HS-27A (cell line): ENCODE measurements at regions not wholly inside any gene's neighbourhood (a gene's known extent, or its start where the extent isn't known, plus 50 kb on each side); places are given as distances from the start of the nearest gene placed in this dataset.

Experiments used
- DNase-seq: peaks from one replicate; pipeline ENCODE4 v3.0.0-alpha.2; 2012; ENCODE audit warnings: low read depth, missing footprints

GRCh38 chr4:81667539-81667938, 195.8 kb upstream of the RASGEF1B start:
- DNase-seq: no peak

DNA sequence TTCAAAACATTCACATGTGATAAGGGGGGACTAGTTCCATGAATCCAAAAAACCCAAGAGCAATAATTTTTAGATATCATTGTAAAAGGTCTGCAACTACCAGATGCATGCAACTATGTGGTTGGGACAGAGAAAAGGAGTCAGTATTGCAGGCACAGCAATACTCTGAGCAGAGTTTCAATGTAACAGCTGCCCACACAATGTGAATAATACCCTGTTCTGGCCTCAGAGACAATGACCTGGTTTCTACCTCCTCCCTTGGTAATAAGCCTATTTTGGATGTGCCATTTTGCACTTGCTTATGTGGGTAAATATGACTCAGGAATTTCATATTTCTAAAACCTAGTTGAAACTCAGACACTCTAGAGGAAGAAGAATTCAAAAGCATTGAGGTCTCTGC, 194.8 kb upstream of the RASGEF1B start:
- no peak for DNase-seq

GRCh38 chr4:81665649-81666048, 193.9 kb upstream of the RASGEF1B start:
- no peak for DNase-seq

DNA sequence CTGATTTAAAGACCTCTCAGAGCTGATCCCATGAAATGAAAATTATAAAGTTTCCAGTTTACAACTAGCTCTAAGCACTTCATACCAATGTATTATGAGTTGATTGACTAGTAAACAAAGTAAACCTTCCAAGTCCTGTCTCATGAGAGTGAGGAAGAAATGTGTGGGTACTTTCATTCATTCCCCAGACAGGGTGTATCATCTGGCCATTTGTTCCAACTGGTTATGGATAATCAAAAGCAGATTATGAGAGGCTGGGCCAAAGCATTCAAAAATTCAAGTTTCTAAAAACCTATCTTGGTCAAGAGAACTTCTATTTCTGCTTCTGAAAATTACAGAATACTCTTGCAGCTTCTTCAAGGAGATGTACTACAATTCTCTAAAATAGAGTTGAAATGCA, 193.3 kb upstream of the RASGEF1B start:
- no peak for DNase-seq

- DNase-seq: no peak
Observed at GRCh38 chr4:81664079-81664478, 192.4 kb upstream of the RASGEF1B start.

DNA sequence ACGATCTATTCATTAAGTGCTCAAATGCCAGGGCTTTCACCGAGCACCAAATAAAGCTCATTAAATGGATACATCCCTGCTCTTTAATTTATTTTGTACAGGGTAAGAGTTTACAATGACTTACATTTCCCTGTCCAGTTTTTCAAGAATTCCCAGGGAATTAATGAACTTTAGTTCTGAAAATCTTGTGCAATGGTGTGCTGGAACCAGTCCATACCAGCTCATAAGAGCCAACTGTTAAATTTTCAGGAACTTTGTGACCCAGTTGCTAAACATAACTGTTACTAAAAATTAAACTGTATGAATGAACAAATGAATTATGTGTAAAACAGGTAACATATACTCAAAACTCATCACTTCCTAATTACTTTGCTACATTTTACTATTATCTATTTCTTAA, 191.7 kb upstream of the RASGEF1B start:
- no peak for DNase-seq

DNA sequence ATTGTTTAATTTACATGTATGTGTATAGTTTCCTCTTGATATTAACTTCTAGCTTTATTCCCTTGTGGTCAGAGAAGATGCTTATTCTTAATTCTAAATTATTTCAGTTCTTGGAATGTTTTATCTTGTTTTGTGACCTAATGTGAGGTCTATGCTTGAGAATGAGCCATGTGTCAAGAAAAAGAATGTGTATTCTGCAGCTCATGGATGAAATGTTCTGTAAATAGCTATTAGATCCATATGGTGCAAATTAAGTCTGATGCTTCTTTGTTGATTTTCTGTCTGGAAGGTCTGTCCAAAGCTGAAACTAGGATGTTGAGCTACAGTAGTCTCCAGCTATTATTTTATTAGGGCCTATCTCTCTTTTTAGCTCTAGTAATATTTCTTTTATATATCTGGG, 187.3 kb upstream of the RASGEF1B start:
- DNase-seq: no peak

DNA sequence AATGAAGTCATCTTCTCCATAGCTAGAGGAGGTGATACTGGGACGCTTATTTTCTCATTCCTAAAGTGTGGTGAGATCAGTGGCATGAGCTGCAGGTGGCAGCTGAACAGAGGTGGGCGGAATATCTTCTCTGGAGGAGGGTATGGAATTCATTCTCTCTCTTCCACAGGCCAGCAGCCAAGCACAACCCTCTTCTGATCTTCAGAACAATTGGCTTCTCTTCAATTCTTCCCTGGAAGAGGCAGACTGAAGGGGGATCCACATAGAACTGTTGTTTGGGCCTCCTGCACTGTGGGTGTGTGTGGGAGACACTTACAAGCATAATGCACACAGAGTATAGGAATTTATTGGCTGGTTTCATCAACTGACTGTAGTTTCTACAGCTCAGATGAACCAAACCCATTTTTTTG, 180.4 kb upstream of the RASGEF1B start:
- no peak for DNase-seq

DNA sequence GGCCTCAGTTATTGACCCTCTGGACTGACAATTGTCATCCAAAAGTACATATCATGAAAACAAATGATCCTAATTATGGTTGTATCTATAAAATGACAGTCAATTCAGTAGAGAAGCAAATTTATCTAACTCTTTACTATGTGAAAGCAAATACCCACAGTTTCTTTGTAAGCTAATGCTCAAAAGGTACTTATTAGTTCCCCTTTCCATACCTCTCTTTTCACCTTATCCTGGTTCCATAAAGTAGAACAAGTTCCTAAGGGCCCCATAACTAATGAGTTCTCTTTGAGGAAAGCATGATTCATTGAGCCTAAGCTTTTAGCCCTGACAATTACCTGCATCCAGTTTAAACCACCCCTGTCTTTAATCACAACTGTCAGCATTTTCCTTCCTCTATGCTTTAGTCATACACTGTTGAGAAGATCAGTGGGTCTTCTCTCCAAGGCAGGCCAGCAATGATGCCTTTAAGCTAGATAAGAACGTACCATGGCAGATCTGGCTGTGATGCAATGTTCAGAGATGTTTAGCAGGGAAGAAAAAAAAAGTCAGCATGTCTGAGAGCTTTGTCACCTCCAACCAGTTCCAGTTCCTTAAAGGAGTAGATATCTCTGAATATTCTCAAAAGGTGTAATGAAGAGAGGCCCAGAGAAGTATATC, 179.7 kb upstream of the RASGEF1B start:
- no peak for DNase-seq

DNA sequence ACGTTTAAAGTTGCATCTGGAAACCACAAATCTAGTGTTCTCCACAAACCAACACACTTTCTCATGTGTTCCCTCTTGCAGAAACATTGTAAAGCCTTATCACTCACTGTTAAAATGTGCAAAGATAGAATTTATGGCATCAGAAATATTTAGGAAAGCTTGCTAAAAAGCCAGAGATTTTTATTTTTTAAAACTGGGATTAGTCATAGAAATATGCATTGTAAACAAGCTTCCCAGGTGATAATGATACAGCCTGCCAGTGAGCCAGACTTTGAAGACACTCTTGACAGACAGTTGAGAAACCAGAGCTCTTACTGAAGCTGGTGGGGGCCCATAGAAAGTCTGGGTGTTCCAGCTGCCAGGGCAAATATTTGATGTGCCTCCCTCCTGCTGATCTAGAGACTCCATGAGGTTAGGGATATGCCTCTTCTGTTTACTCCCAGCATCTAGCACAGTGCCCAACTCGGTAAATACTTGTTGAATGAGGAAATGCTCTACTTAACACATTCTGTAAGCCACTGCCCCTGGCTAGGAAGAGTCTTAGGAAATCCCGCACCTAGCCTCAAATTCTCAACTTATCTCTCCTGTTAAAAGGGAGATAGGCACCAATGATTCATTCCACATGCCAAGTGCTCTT, 179.0 kb upstream of the RASGEF1B start:
- no peak for DNase-seq

- DNase-seq: no peak
Observed at GRCh38 chr4:81648576-81649275, 177.0 kb upstream of the RASGEF1B start.

DNA sequence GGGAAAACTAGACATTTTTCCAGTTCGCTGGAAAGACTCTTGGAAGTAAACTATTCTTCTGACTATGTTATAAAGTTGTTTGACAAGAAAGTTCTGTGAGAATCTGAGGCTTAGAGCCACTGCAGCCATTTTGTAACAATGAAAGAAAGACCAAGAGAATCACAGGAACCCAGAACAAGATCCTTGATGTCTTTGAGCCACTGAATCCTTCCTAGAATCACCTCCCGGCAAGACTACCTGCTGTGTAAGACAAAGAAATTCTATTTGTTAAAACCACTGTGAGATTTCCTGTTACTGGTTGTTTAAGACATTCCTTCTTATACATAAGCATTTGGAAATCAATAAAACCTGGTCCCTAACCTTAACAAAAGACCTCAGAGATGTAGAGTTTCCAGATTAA, 175.7 kb upstream of the RASGEF1B start:
- no peak for DNase-seq

DNA sequence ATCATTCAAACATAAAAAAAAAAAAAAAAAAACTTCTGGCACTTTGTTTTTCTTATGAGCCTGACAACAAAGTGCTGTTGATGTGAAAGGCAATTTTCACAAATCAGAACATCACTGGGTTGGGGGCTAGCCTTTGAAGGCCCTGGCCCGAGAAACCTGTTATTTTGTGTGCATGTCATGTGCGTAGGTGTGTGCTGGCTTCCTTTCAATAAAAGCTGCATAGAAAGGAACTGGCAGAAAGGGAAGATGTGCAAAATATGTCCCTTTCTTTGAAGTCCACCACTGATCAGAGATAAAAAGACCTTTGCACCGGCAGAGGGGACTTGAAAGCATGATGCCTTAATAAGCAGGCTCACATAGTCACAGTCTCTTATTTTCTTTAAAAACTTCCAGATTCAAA, 170.8 kb upstream of the RASGEF1B start:
- DNase-seq: no peak

- no peak for DNase-seq
Observed at GRCh38 chr4:81639248-81639647, 167.5 kb upstream of the RASGEF1B start.

- no peak for DNase-seq
Observed at GRCh38 chr4:81638698-81639097, 167.0 kb upstream of the RASGEF1B start.

DNA sequence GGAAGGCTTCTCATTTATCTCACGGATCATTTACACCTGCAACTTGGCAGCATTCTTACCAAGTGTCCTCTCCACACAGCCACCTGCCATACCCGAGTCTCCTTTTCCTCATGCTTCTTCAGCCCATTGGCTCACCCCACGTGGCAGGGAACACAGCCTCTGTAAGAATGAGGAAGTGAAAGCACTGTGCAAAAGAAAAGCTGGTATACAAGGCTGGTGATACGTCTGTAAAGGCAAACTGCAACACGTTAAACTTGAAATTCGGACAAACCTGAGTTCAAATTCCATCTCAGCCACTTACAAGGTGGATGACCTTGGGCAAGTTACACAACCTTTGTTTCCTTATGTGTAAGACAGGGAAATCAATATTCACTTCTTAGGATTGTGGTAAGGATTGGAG, 164.0 kb upstream of the RASGEF1B start:
- DNase-seq: no peak

GRCh38 chr4:81634766-81635549, 163.3 kb upstream of the RASGEF1B start:
- DNase-seq: no peak

DNA sequence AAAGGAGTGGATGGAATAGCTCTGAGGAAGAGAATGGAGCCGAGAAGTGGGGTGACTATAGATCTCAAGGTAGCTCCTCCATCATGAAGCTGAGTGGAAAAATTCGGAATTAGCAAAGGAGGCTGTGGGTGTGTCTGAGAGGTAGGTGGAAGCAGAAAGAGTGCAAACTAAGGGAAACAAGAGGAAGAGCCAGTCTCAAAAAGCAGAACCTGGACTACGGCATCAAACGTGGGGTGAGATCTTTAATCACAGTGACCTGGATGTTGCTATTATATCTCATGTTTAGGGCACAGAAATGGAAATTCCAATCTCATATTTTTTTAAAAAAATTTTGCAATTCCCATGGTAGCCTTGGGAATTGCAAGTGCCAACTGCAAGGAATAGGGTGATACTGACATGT, 162.5 kb upstream of the RASGEF1B start:
- no peak for DNase-seq

DNA sequence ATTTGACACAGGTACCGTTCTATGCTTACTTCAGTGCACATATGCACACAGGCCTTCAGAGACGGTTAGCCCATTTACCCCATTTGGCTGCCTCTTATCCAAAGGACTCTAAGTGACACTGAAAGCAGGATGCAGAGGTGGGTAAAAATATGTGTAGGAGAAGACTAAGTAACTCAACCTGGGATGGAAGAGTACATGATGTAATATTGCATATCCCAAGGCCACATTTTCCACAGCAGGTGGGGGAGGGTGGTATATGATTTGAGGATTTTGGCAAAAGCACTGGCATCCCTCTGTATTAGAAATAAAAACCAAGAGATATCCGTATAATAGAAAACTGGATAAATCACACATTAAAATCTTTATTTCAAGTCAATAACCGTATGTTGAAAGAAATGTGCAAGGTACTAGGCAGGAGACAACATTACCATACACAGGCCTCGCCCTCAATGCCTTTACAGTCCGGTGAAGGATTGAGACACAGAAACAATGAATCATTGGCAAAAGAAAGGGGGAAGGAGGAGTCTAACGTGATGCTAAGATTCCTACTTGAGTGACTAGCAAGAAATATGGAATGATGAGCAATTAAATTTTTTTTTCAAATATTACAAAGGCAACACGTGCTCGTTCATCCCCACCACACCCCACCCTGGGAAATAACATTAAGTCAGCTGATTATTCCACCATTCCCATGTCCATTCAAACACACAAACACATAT, 161.0 kb upstream of the RASGEF1B start:
- DNase-seq: no peak

- peak; percentile 50 for DNase-seq
Observed at GRCh38 chr4:81631958-81632441, 160.3 kb upstream of the RASGEF1B start.

- DNase-seq: no peak
Observed at GRCh38 chr4:81629366-81629765, 157.7 kb upstream of the RASGEF1B start.

DNA sequence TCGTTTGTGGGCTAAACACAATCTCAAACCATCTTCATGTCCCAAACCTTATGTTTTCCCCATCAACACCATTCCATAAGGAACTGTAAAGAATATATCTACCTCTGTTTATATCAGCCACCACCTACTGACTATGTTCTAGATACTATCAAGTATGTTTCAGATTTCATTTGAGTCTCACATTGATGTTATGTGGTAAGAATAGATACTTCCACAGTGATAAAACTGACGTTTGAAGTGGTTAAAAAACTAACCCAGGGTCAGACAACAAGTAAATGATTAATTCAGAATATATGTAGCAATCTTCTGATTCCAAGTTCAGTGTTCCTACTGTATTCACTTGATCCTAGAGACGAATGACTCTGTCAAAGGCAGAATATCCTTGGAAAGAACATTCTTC, 156.8 kb upstream of the RASGEF1B start:
- no peak for DNase-seq
